Suppressor macrophage treated with lipopolysaccharide for 1 hour (primary cell): ENCODE measurements at regions not wholly inside any gene's neighbourhood (a gene's known extent, or its start where the extent isn't known, plus 50 kb on each side); places are given as distances from the start of the nearest gene placed in this dataset.

ENCODE experiments used
- DNase-seq, 3 donors: peaks; one replicate each; pipeline ENCODE4 v3.0.0-alpha.2; 2020 to 2022

DNA sequence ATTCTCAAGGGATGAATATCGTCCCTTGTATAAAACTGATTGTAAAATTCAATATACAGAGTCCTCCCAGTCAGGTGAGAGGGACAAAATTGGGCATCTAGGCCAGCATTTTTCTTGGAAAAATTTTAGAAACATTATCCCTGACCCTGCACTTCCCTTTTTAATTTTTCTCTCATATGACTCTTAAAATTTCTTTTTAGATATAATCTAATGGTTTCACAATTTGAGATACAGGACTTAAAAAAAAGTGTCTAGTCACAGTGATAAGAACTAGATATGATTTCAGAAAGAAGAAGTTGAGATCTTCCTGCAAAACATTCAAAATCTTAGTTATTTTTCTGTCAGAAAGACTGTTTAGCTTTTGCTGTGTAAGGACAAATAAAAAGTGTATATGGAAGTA lies 270.8 kb upstream of the PPFIA2 start:
- DNase-seq = peak in 1 of 3 donors; percentile 7

DNA sequence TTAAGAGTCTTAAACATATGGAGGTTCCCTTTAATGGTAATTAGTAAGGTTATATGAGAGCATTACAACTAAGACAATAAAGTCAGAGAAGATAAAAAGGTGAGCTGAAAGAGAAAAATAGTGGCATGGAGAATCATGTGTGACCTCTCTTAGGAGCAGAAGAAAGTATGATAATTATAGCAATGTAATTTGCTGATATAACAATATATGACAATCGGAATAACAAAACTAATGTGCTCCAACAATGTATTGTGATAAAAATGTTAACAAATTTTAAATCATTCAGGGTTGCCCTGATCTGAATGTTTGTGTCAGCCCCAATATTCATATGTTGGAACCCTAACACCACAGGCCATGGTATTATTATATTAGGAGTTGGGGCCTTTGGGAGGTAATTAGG lies 269.6 kb upstream of the PPFIA2 start:
- DNase-seq = no peak

DNA sequence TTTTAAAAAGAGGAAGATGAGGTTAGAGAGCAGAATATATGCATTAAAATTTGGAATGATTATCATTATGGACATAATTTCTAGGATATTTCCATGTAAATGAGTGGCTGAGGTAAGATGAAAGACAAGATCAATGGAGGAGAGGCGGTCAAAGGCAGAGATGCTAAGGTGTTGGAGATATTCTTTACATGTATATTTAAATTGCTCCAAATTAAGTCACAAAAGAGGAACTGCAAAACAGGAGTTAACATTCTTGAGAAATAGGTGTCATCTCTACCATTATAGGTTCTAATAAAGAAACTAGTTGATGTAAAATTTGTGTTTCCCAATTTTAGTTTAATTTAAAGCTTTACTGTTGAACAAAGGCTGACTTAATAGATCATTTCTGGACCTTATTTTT lies 268.5 kb upstream of the PPFIA2 start:
- peak in 2 of 3 donors; percentile 23 to 29 for DNase-seq

DNA sequence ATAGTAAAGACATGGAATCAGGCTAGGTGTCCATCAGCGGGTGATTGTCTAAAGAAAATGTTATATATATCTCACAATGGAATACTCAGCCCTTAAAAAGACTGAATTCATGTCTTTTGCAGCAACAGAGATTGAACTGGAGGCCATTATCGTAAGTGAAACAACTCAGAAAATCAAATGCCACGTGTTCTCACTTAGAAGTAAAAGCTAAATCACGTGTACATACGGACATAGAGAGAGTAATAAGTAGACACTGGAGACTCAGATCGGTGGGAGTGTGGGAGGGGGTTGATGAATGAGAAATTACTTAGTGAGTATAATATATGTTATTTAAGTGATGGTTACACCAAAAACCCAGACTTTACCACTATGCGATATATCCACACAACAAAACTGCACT lies 266.3 kb upstream of the PPFIA2 start:
- DNase-seq = no peak

DNA sequence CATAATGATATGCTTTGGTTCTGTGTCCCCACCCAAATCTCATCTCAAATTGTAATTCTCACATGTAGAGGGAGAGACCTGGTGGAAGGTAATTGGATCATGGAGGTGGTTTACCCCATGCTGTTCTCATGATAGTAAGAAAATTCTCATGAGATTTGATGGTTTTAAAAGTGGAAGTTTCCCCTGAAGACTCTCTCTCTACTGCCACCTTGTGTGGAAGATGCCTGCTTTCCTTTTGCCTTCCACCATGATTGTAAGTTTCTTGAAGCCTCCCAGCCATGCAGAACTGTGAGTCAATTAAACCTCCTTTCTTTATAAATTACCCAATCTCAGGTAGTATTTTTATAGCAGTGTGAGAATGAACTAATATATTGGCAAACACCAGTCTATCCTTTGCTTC lies 260.4 kb upstream of the PPFIA2 start:
- DNase-seq = peak in 2 of 3 donors; percentile 19 to 21

DNA sequence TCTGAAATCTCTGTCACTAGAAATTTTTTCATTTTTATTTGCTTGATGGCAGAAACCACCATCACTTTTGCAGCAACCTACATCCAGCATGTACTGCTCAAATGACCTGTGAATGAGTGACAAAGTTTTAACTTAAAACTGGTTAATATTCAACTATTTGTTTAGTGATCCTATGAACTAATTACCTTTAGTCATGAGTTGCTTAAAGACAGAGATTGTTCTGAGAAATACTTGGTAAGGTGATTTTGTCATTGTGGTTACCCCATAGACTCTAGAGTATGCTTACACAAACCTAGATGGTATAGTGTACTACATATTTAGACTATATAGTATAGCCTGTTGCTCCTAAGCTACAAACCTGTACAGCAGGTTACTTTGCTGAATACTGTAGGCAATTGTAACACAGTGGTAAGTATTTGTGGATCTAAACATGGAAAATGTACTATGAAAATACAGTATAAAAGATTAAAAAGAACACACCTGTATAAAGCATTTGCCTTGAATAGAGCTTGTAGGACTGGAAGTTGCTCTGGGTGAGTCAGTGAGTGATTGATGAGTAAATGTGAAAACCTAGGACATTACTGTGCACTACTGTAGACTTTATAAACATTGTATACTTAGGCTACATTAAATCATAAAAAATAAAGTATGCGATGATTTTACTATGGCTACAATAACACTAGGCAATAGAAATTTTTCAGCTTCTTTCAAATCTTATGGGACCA lies 256.6 kb upstream of the PPFIA2 start:
- no peak for DNase-seq

DNA sequence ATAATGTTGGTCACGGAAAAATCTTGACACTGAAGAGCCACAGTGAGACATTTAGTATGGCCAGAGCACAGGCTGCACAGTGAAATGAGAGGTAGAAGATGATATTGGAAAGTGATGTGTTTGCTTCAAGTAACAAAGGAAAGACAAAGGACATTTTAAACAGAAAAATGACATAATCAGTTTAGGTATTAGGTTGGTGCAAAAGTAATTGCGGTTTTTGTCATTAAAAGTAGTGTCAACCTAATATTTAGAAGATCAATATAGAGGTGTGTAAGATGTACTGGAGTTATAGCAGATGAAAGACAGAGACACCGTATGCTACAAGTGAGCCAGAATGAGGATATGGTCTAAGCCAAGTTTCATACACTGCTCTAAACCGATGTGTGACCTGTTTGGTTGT lies 253.0 kb upstream of the PPFIA2 start:
- no peak for DNase-seq

DNA sequence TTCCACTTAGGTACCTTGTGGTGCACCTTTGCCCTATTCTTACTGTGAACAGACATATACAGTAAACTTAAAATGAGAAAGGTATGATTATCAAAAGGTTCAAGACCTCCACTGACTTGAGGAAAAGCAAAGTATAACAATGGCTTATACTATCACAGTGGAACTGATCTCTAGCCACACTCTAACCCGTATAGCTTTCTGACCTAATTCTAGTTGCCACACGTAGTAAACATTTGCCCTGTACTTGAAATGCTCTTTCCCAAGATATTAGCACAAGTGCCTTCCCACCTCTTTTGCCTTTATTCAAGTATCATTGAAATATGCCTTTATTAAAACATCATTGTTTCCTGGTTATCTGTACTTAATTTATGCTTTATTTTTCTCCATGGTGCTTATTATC lies 250.4 kb upstream of the PPFIA2 start:
- no peak for DNase-seq

DNA sequence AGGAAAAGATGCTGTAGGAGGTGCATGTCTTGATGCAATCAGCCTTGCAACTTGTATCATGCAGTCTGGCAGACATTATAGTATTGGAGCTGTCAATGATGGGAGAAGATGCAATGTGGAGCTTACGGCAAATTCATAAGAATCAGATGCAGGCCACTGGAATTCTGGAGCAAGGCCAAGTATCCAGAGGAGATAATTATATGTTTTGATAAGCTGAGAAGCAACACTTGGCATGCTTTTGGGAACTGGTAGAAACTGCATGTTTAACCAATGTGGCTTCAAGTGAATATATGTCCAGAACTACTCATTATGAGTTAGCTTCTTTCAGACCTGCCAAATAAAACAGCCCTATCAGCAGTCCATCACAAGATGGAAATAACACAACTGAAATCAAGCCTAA lies 249.1 kb upstream of the PPFIA2 start:
- no peak for DNase-seq

DNA sequence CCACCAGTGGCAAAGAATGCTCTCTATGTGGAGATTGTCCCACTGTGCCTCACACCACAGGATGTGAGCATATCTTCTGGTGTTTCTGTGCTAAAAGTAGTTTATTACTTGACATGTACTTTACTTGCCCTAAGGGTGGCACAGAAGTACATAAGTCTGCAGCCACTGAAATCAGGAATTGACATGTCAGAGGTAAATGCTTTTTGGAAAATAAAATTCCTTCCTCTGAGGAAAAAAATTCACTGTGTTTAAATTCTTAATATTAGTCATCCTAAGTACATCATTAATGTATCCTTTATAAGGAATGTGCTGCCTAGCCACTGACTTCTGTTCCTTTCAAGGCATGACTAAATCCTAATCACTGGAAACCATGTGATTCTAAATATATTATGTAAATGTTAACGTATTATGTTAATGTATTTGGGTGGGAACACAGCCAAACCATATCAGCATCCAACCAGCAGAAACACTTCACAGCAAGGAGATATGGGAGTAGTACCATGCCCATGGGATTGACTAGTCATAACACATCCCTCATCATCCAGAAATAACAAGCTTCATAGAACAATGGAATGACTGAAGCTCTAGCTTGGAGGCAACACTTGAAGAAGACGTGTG lies 239.7 kb upstream of the PPFIA2 start:
- no peak for DNase-seq

DNA sequence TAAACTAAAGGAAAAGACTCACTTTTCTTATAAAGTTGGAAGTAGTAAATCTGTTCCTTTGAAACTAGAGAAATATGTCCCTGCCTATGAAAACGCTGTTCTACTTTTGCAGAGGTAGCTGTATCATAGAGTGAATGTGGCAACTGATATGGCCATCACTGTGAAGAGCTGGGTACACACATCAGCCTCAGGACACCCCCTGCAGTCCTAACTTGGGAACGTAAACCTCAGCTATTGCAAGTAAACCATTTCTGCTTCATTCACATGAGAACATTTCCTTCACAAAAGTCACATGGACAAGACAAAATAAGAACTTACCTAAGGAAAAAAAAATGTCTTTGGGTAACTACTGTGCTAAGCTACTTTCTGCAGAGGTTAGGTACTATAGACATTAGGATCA lies 233.3 kb upstream of the PPFIA2 start:
- peak; percentile 60 to 71 (median 67) for DNase-seq

DNA sequence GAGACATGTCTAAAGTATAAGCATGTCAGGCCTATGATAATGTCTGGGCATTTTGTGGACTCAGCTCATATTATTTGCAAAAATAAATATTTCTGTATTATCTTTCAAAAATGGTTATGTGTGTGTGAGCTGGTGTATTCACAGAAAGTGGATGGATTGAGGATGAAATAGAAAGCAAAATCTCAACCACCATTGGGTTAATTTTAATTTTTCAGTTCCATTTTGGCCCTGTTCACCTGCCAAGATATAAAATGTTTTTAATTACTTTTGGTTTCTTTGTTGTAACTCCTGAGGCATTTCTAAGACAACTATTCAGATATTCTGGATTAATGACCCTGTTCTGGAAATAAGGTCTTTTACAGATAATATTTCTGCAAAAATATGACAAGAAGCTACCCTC lies 232.7 kb upstream of the PPFIA2 start:
- no peak for DNase-seq

DNA sequence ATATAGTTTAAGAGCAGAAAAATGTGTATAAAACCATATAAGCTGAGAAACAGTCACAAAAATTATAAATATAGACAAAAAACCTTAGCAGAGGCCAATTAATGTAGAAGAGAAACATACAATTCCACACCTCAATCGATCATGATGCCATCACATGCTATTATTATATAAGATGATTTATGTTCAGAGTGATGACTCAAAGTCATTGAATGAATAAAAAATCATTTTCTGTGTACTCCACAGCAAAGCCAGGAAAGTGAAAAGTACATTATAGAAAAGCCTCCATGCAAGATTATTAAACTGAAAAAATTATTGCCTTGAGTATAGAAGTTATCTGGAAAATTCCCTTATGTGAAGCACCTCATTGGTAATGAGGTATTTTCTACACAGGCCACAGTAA lies 229.2 kb upstream of the PPFIA2 start:
- no peak for DNase-seq

DNA sequence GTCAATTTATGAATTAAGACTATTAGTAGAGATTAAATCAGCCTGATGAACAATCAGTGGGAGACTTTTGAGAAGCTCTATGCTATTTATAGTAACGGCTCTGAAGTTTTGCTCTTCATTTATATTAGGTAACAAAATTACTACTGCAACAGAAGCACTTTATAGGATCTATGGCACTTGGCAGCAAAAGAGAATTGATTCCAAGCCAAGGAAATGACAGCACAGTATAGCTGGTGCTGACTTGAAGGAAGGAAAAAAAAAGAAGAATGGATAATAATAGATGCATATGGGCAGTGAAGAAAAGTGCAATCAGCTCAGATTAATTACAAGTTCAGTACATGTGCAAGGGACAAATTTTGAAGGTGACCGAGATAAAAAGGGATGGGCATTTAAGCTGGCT lies 228.2 kb upstream of the PPFIA2 start:
- DNase-seq = no peak

DNA sequence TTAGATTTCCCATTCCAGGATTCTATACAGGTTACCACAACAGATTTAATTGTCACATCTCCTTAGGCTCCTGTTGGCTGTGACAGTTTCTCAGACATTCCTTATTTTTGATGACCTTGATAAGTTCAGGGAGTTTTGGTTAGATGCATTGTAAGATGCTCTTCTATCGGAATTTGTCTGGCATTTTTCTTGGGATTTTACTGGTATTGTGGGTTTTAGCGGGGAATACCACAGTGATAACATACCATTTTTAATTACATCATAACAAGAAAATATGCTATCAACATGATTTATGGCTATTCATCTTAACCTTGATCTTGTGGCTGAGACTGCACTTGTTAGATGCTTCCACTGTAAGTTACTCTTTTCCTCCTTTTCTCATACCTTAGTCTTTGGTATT lies 217.5 kb upstream of the PPFIA2 start:
- no peak for DNase-seq

DNA sequence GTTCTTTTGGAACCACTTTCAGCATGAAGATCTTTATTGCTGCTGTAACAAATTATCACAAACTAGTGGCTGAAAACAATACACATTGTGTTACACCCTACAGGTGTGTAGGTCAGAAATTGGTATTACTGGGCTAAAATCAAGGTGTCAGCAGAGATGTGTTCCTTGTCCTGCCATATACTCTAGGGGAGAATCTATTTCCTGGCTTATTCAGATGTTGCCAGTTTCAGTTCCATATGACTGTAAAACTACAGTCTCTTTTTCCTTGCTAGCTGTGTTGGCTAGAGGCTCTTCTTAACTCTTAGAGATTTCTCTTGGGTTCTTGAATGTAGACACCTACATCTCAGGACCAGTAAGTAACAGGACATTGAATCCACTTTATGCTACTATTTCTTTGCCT lies 215.6 kb upstream of the PPFIA2 start:
- no peak for DNase-seq

DNA sequence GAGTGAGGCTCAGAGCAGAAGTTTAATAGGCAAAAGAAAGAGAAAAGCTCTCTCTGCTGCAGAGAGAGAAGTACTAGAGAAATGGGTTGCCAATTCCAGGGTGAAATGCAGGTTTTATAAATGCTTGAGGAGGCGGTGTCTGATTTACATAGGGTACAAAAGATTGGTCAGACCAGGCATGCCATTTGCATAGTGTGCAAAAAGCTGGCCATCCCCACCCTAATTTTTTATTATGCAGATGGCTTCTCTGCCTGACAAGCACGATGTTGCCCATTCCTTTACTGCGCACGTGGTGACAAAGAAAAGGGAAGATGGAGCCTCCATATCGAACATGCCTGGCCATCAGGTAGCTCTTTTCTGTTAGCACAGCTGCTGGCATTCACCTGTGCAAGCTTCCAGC lies 209.3 kb upstream of the PPFIA2 start:
- DNase-seq = no peak

DNA sequence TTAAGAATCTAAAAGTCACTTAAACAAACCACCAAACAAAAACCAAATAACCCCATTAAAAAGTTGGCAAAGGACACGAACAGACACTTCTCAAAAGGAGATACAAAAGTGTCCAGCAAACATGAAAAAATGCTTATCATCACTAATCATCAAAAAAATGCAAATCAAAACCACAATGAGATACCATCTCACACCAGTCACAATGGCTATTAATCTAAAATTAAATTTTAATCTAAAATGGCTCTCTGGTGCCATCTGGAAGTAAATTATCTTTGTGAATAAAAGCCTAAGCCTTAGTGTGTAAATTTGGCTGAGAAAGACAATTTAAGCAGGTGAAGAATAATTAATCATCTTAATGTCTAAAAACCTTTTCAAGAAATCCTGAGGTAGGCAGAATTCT lies 204.5 kb upstream of the PPFIA2 start:
- no peak for DNase-seq

DNA sequence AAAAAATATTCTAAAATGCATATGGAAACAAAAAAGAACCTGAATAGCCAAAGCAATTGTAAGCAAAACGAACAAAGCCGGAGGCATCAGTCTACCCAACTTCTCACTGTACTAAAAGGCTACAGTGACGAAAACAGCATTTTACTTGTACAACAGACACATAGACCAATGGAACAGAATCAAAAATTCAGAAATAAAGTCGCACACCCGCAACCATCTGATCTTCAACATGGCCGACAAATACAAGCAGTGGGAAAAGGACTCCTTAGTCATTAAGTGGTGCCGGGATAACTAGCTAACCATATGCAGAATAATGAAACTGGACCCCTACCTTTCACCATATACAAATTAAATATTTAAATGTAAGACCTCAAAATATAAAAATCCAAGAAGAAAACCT lies 203.9 kb upstream of the PPFIA2 start:
- DNase-seq = no peak

DNA sequence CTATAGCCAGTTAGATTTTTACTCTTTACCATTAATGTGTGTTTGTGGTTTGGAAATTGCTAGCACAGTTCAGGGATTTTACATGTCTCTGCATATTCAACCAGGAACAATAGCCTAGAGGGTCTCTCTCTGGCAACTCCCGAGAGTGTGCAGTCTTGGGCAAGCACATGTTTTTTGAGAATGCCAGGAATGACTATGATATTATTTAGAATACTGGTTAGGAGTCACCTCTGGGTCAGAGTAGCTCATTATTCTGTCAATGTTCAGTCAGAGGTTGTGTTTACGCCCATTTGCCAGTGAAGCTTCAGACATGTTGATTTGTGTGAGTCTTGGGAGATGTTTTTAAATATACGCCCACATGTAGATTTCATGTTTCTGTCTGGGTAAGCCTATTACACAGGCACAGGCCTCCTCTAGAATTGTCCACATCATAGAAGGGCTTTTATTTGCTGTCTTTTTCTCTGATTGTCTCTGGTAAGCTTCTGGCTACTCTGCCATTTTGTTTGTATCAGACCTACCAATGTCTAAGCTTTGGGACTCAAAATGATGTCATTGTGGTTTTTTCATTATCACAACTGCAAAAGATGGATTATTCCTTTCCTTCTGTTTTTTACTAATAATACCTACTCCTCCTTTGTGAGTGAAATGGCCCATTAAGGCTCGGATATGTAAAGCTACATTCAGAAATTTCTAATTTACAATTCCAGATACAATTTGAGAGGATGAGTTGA lies 203.1 kb upstream of the PPFIA2 start:
- no peak for DNase-seq

DNA sequence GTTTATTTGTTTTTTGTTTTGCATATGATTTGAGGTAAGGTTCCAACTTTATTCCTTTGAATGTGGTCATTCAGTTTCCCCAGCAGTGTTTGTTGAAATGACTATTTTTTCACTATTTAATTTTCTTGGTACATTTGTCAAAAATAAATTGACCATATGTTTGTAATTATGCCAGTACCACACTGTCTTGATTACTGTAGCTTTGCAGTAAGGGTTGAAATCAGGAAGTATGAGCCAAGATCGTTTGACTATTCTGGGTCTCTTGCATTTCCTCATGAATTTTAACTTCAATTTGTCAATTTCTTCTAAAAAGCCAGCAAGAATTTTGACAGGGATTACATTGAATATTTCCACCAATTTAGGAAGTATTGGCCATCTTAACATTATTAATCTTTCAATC lies 199.3 kb upstream of the PPFIA2 start:
- DNase-seq = peak in 2 of 3 donors; percentile 45 to 56

DNA sequence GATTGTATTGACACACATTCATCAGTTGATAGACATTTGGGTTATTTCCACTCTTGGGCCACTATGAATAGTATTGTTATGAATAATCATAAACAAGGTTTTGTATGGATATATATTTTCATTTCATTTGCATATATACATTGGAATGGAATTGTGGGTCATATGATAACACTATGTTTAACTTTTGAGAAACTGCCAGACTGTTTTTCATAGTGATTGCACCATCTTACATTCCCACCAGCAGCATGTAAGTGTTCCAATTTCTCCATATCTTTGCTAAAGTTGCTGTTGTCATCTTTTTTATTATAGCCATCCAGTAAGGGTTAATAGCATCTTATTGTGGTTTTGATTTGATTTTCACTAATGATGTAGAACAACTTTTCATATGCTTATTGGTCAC lies 198.5 kb upstream of the PPFIA2 start:
- DNase-seq = peak in 1 of 3 donors; percentile 24

DNA sequence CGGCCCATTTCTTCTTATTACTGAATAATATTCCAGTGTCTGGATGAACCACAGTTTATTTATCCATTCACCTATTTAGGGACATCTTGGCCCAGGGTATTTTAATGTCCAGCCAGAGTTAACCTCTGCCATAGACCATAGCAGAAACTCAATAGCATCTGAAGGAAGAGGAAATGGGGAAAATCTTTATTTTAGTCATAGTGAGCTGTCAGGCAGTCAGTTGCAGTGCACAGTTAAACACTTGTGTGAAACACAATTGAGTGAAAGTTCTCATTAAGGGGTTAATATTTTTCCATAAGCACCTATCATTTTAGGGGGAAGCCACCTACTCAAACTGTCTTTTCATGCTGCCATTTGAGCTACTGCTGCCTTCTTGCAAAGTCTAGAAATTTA lies 197.3 kb upstream of the PPFIA2 start:
- peak; percentile 22 to 57 (median 40) for DNase-seq

DNA sequence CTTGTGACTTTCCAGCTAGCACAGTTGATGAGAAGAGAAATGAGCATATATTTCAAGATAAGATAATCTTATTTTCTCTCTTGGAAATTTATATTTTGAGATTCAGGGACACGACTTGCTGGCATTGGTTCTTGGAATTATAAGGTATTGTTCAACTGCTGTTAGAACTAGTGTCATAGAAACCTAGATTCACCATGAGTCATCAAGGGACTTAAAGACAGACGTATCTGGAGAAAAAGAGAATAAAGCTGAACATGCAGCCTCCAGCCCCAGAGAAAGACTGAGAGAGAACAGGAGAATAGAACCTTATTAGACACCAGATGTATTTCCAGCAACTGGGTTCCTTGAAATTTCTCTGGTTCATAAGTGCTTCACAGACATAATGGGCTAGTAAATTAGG lies 194.4 kb upstream of the PPFIA2 start:
- peak; percentile 36 to 64 (median 62) for DNase-seq
